ENCODE measurements at regions not wholly inside any gene's neighbourhood (a gene's known extent, or its start where the extent isn't known, plus 50 kb on each side); places are given as distances from the start of the nearest gene placed in this dataset.
"Not testable (repeated sequence)": the region's sequence is repeated elsewhere in the genome, so short reads cannot be mapped to it uniquely, and the experiment has no call there.

DNA sequence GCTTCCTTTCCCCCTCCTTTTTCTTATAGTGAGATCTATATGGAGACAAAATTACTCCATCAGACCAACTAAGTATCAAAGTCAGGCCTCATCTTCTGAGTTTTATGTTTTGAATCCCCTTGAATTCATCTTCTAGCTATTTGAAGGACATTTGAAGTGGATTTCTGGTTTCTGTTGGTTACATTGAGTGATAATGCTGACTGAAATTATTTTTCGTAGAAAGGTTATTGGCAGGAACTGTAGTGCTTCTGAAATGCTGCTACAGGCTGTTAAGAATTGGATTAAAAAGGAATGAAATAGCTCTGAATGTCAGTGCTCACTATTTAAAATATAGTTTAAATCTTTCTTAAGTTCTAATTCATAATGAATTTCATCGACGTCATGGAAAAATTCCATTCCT is 361.0 kb upstream of the TMEFF2 start:
- DNase-seq = no peak

DNA sequence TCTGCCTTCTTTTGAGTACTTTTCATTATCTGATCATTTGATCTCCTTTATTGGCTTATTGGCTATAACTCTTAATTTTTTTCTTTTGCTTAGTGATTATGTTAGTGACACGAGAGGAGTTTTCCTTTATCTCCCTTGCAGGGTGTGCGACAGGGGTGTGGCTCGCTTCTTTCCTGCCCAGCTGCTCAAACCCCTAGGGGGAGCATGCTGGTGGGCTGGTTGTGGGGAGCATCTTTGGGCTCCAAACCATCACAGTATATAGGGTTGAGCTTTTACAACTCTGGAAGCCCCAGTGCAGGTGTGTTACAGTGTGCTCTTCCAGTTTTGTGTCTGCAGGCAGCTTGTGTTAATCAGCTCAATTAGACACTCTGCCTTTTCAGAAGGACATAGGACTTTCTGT is 357.0 kb upstream of the TMEFF2 start:
- DNase-seq = no peak

GRCh38 chr2:192546565-192546964 is 351.8 kb upstream of the TMEFF2 start:
- no peak for DNase-seq

DNA sequence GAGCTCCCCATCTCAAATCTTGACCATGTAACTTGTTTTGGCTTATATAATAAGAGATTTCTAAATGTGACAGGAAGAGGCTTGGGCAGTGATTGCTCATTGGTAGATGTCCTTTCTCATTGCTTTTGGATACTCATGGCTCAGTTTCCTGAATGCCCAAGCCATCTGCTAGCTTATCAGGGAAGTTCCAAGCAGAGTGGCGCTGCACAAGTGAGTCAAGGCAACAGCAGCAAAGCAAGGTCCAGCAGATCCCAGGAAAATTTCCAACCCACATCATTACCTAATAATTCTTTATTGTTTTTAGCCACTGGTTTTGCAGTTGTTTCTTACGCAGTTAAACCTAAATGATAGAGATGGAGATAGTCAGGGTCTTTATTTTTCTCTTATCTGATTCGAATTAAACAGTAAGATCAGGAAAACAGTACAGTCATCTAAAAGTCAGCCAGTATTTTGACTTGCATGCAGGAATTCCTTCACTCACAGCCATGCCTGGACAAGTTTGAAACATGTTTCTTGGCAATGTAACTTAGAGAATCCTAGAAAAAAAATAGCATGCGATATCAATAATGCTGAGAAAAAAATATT is 349.7 kb upstream of the TMEFF2 start:
- DNase-seq = no peak

GRCh38 chr2:192542148-192543066 is 347.7 kb upstream of the TMEFF2 start:
- DNase-seq = not testable (repeated sequence)

DNA sequence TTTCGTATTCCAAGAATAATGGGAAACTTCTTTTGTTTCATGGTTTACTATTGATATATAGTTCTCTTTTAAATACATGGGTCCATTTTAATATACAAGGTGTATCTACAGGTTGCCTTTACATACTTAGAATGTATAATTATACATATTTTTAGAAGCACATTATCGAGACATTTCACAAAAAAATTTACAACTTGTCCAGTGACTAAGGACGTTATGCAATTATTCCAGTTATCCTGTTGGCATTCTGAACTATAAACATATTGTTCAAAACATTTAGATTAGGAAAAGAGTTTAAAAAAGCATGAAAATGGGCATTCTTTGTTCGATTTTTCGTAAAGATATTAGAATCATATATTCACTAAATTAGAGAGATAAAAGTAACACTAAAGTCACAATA is 344.6 kb upstream of the TMEFF2 start:
- no peak for DNase-seq

GRCh38 chr2:192536922-192537624 is 342.3 kb upstream of the TMEFF2 start:
- no peak for DNase-seq

DNA sequence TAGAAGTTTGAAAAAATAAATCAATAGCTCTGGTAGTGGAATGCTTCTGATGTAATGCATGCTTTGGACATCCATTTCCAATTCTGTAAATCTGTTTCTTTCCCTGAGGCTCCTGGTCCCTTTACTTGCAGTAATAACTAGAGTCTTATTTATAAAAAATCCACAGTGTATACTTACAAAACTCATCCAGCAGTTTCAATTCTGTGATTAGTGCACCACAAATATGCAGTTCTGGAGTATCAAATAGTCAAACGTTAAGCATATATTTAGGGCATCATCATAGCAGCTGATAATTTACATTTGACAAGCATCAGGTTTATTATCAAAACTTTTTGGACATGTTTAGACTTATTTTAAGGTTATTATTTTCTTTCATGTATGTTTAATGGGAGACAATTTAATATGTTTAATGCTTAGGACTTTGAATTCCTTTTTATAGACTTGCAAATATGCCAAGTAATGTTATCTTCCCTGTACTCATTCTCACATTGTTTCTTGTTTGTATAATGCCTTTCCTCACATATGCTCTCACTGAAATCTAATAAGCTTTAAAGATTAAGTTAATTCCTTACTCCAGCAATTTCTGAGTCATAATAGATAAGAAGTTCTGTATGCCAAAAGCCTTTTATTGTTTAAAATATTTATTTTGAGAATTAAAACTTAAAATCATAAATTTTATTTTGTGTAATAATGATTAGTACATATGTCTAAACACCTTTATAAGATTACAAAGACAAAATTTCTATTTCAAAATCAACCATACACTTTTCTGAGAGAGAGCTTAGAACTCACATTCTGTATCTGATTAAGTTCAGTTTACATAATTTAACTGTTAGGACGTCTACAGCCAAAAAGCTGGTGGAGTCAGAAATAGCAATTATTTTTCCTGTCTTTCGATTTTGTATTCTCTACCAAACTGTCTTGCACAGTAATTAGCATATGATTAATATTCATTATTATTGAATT is 341.5 kb upstream of the TMEFF2 start:
- DNase-seq = no peak

GRCh38 chr2:192534072-192534471 is 339.3 kb upstream of the TMEFF2 start:
- DNase-seq = no peak

GRCh38 chr2:192524642-192525251 is 330.0 kb upstream of the TMEFF2 start:
- DNase-seq = not testable (repeated sequence)

- DNase-seq = not testable (repeated sequence)
Observed at GRCh38 chr2:192524214-192524613, 329.5 kb upstream of the TMEFF2 start.

GRCh38 chr2:192515937-192516336 is 321.2 kb upstream of the TMEFF2 start:
- DNase-seq = no peak

DNA sequence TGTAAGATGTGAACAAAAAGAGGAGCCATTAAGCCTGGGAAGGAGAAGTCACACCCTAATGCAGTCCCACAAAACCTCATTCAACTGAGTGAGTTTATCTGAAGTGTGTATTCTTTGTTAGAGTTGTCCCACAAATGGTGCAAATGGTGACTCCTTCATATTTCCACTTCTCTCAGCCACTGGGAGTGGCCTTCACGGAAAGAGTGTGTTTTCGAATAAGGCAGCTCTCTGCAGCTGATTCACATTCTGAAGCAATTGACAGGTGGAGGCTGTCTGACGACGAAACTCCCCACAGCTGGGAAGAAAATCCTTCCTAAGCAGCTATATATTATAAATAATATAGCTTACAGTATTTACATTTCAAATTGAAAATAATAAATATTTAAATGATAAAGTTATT is 318.8 kb upstream of the TMEFF2 start:
- no peak for DNase-seq

- not testable (repeated sequence) for DNase-seq
Observed at GRCh38 chr2:192507836-192508450, 313.2 kb upstream of the TMEFF2 start.

DNA sequence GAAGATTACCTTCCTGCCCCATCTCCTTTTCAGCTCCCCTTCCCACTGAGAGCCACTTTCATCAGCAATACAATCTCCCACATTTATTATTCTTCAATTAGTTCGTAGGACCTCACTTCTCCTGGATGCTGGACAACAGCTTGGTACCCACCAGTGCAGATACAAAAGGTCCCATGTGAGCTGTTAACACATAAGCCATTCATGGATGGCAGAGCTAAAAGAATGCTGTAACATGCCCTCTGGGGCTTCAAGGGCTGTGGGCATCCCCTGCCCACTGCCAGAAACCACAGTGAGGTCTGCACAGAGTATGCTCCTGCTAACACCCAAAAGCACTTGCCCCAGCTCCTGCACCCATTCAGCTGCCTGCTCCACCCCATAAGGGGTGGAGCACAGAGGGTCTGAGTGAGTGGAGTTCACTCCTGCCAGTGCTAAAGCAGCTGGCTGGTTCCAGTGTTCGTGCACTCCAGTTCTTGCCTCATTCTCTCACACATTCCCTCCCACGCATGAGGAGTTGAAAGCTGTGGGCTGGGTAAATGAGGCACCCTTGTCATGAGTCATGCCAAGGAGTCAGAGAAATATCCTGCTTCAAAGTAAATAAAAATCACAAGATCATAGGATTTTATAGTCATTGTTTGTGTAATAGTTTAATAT is 305.9 kb upstream of the TMEFF2 start:
- no peak for DNase-seq

GRCh38 chr2:192499476-192499875 is 304.7 kb upstream of the TMEFF2 start:
- DNase-seq = no peak

DNA sequence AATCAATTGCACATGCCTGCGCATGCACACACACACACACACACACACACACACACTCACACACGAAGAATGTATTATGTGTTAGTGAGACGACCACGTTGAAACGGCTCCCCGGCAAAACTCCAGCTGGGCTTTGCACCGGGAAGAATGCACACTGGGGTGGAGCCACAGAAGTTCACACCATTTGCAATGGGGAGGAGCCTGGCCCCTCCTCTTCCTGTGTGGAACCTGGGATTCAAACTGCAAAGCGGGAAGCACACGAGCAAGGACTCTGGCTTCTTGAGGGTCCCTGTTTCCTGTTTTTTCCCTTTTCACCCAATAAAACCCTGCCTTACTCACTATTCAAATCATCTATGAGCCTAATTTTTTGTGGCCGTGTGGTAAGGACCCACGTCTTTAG is 304.0 kb upstream of the TMEFF2 start:
- no peak for DNase-seq

- not testable (repeated sequence) for DNase-seq
Observed at GRCh38 chr2:192488158-192488557, 293.4 kb upstream of the TMEFF2 start.

GRCh38 chr2:192487636-192488035 is 292.9 kb upstream of the TMEFF2 start:
- DNase-seq = no peak

DNA sequence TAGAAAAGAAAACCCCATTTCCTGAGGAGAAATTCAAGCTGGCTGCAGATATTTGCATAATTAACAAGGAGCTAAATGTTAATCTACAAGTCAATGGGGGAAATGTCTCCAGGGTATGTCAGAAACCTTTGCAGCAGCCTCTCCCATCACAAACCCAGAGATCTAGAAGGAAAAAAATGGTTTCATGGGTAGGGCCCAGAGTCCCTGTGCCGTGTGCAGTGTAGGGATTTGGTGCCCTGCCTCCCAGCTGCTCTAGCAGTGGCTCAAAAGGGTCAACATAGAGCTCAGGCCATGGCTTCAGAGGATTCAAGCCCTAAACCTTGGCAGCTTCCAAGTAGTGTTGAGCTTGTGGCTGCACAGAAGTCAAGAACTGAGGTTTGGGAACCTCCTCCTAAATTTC is 290.2 kb upstream of the TMEFF2 start:
- DNase-seq = no peak

DNA sequence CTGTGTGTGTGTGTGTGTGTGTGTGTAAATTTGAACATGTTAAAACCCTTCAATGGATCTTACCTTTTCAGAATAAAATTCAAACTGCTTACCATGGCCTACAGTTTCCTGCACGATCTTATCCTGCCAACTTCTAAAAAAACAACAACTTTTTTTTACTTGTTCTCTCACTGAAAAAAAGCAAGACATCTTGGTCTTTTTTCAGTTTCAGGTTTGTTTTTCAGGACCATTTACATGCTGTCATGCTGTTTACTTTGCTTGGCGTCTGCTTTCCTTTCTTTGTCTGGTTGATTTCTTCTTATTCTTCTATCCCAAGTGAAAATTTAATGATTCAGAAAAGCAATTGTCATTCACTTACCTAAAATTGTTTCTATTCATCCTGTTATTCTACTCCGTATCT is 286.3 kb upstream of the TMEFF2 start:
- no peak for DNase-seq

Data from CD4-positive, alpha-beta T cell treated with Interleukin-6 for 4 hours (primary cell).